Endothelial cell (in vitro differentiated cells): ENCODE measurements at regions not wholly inside any gene's neighbourhood (a gene's known extent, or its start where the extent isn't known, plus 50 kb on each side); places are given as distances from the start of the nearest gene placed in this dataset.

Experiments
- DNase-seq: peaks from one replicate; pipeline ENCODE4 v3.0.0; 2021; ENCODE audit warnings: low spot score
- H3K27ac Mint-ChIP-seq: one replicate; pipeline ENCODE4 v1.8.0; 2021; ENCODE audit warnings: mixed read lengths, inconsistent platforms; ENCODE audit not compliant: unreplicated experiment
- H3K27me3 Mint-ChIP-seq: one replicate; pipeline ENCODE4 v1.8.0; 2021; ENCODE audit warnings: mild to moderate bottlenecking, moderate library complexity, mixed read lengths, inconsistent platforms; ENCODE audit not compliant: unreplicated experiment
- H3K36me3 Mint-ChIP-seq: one replicate; pipeline ENCODE4 v1.8.0; 2021; ENCODE audit warnings: mild to moderate bottlenecking, low read depth, mixed read lengths, inconsistent platforms; ENCODE audit not compliant: unreplicated experiment
- H3K4me1 Mint-ChIP-seq: one replicate; pipeline ENCODE4 v1.8.0; 2021; ENCODE audit warnings: mild to moderate bottlenecking, mixed read lengths, inconsistent platforms; ENCODE audit not compliant: unreplicated experiment
- H3K4me3 Mint-ChIP-seq: one replicate; pipeline ENCODE4 v1.8.0; 2021; ENCODE audit warnings: mild to moderate bottlenecking, mixed read lengths, inconsistent platforms; ENCODE audit not compliant: unreplicated experiment
- H3K9me3 Mint-ChIP-seq: one replicate; pipeline ENCODE4 v1.8.0; 2021; ENCODE audit warnings: mixed read lengths, inconsistent platforms; ENCODE audit not compliant: unreplicated experiment
- TF ChIP-seq, protein P1 (sequence below): fragments of 200-600 bp; sonication (generic); IDR thresholded peaks from one replicate; pipeline ENCODE4 v1.5.0; 2021; ENCODE audit warnings: antibody characterized with exemption; ENCODE audit not compliant: unreplicated experiment

DNA sequence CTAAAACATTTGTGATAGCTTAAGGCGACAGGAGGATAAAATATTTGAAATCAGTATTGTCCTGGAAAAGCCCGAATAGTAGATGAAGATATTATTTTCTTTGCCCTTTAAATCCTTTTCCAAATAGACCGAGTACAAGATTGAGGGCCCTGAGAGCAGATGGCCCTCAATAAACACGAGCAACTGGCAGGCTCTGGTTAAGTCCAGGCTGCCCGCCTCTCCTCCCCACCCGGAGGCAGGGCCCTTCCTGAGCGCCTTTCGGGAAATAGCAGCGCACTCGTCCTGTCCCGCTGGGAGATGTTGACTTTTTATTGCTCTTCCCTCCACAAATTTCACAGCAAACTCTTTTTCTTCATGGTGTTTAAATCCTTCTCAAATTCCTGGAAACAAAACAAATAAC, 50.8 kb upstream of the MAX start:
- Mint-ChIP-seq H3K36me3 (no peaks in the 10 kb centered on the region), H3K27me3 (peaks cover 3% of the 10 kb centered on the region), H3K4me1 (peaks cover 7% of the 10 kb centered on the region), H3K9me3 (no peaks in the 10 kb centered on the region), H3K4me3 (no peak overlapping the region), H3K27ac (no peak overlapping the region)
- no peak for DNase-seq
- TF ChIP-seq, protein P1, sequence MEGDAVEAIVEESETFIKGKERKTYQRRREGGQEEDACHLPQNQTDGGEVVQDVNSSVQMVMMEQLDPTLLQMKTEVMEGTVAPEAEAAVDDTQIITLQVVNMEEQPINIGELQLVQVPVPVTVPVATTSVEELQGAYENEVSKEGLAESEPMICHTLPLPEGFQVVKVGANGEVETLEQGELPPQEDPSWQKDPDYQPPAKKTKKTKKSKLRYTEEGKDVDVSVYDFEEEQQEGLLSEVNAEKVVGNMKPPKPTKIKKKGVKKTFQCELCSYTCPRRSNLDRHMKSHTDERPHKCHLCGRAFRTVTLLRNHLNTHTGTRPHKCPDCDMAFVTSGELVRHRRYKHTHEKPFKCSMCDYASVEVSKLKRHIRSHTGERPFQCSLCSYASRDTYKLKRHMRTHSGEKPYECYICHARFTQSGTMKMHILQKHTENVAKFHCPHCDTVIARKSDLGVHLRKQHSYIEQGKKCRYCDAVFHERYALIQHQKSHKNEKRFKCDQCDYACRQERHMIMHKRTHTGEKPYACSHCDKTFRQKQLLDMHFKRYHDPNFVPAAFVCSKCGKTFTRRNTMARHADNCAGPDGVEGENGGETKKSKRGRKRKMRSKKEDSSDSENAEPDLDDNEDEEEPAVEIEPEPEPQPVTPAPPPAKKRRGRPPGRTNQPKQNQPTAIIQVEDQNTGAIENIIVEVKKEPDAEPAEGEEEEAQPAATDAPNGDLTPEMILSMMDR = no peak

DNA sequence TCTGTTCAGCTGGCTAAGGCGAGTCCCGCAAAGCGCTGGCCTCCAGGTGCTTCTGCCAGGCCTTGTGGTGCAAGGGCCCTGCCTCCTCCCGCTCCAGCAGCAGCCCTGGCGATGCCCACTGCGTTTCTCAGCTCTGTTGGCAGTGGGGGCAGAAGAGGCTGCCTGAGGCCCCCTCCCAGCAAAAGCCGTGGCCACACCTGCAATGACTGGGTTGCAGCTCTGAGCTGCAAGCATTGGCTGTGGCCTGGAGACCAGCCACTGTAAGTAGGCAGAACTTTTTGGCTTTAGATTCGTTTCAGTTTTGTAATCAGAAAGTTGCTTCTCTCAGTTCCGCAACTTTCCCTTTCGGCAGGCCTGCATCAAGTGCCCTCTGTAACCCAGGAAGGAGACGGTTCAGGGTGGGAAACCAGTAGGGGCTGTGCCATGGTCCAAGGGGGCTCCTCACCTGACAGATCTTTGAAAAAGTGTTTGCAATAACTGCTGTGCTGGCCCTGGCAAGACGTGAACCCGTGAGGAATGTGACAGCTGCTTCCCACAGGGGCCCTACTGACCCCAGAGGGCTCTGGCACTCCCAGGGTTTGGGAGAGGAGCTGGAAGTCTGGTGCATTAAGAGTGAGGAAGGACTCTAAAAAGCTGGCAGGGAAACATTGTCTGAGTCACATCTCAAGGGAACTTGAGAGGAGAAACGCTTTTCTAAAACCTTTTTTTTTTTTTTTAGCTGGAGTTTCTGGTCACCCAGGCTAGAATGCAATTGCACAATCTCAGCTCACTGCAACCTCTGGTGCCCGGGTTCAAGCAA, 54.5 kb upstream of the MAX start:
- H3K27me3 Mint-ChIP-seq = peaks cover 3% of the 10 kb centered on the region
- TF ChIP-seq, protein P1 = no peak
- no peak overlapping the region for H3K4me3 Mint-ChIP-seq
- no peak for DNase-seq
- no peaks in the 10 kb centered on the region for H3K9me3 Mint-ChIP-seq
- H3K36me3 Mint-ChIP-seq = no peaks in the 10 kb centered on the region
- H3K4me1 Mint-ChIP-seq = peaks cover 7% of the 10 kb centered on the region
- H3K27ac Mint-ChIP-seq = no peak overlapping the region

DNA sequence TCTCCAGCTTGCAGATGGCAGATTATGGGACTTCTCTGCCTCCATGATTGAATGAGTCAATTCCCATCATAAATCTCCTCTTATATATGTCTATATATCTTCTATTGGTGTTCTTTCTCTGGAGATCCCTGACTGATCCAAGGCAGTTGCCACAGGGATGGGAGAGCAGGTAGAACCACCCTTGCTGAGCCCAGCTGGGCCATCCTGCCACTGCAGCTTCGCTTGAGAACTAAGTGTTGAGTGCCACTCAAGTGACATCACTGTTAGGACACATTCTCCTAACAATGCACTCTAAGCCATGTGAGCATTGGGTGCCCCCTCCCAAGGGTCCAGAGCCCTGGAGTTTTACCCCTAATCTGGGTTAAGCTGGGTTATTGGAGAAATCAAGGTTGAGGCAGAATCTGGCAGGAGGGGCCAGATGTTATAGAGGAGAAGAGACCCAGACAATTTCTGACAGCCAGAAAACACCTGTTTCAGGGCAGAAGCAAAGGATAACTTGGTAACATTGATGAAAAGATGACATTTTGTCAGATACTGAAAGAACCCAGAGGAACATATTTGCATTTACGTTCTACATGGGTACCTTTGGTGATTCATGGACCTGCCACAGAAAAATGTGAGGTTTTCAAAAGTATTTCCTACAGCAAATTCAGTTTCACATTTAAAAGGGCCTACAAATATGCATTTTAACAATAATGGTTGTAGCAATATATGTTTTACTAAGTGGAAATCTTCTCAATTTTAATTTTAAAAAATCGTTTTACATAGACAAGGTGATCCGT, 57.2 kb upstream of the MAX start:
- Mint-ChIP-seq H3K36me3 (no peaks in the 10 kb centered on the region), H3K4me3 (no peak overlapping the region), H3K27me3 (peaks cover 3% of the 10 kb centered on the region), H3K27ac (no peak overlapping the region), H3K4me1 (peaks cover 7% of the 10 kb centered on the region), H3K9me3 (no peaks in the 10 kb centered on the region)
- TF ChIP-seq, protein P1 = no peak
- no peak for DNase-seq

GRCh38 chr14:65160091-65160490, 57.8 kb upstream of the MAX start:
- H3K4me1 Mint-ChIP-seq = peaks cover 7% of the 10 kb centered on the region
- DNase-seq = no peak
- H3K4me3 Mint-ChIP-seq = no peak overlapping the region
- TF ChIP-seq, protein P1 = no peak
- no peak overlapping the region for H3K27ac Mint-ChIP-seq
- H3K27me3 Mint-ChIP-seq = peaks cover 3% of the 10 kb centered on the region
- no peaks in the 10 kb centered on the region for H3K9me3 Mint-ChIP-seq
- no peaks in the 10 kb centered on the region for H3K36me3 Mint-ChIP-seq

DNA sequence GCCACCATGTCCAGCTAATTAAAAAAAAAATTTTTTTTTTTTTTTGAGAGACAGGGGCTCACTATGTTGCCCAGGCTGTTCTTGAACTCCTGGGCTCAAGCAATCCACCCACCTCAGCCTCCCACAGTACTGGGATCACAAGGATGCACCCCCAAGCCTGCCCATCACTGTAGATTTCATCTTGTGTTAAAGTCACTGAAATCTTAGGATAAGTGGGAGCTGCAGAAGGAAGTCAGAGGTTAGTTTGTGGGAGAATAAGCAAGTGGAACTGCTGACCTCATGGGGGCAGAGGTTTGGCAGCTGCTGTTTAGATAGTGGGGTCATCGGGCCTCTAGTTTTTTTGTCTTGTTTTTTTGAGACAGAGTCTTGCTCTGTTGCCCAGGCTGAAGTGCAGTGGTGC, 59.7 kb upstream of the MAX start:
- Mint-ChIP-seq H3K9me3 (no peaks in the 10 kb centered on the region), H3K4me1 (no peaks in the 10 kb centered on the region), H3K27me3 (no peaks in the 10 kb centered on the region), H3K27ac (no peak overlapping the region), H3K4me3 (no peak overlapping the region), H3K36me3 (no peaks in the 10 kb centered on the region)
- no peak for DNase-seq
- TF ChIP-seq, protein P1 = no peak
